ENCODE measurements at regions not wholly inside any gene's neighbourhood (a gene's known extent, or its start where the extent isn't known, plus 50 kb on each side); places are given as distances from the start of the nearest gene placed in this dataset.

DNA sequence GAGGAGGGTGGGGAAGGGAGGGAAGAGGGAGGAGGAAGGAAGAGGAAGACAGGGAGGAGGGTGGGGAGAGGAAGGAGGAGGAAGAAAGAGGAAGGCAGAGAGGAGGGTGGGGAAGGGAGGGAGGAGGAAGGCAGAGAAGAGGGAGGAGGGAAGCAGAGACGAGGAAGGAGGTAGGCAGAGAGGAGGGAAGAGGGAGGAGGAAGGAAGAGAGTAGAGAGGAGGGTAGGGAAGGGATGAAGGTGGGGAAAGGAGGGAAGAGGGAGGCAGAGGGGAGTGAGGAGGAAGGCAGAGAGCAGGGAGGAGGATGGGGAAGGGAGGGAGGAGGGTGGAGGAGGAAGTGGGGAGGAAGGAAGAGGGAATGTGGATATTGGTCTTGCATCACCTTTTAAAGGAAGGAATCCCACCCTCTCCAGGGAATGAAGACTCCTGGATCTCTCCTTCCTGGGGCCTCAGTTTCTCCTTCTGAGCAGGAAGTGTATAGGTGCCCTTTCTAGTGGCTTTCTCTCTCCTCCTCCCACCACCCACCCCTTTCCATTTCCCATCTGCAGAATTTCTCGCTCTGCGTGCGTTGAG, 188.9 kb upstream of the ZNF618 start:
- no peak for DNase-seq (ENCODE audit: low read depth)
- TF ChIP-seq, protein P1, sequence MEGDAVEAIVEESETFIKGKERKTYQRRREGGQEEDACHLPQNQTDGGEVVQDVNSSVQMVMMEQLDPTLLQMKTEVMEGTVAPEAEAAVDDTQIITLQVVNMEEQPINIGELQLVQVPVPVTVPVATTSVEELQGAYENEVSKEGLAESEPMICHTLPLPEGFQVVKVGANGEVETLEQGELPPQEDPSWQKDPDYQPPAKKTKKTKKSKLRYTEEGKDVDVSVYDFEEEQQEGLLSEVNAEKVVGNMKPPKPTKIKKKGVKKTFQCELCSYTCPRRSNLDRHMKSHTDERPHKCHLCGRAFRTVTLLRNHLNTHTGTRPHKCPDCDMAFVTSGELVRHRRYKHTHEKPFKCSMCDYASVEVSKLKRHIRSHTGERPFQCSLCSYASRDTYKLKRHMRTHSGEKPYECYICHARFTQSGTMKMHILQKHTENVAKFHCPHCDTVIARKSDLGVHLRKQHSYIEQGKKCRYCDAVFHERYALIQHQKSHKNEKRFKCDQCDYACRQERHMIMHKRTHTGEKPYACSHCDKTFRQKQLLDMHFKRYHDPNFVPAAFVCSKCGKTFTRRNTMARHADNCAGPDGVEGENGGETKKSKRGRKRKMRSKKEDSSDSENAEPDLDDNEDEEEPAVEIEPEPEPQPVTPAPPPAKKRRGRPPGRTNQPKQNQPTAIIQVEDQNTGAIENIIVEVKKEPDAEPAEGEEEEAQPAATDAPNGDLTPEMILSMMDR (IDR thresholded peaks at IDR 0.05; ENCODE audit: control insufficient read depth, extremely low read depth, insufficient read depth) = no peak
- no peak overlapping the region for H3K4me3 ChIP-seq (ENCODE audit: low read depth, low read length)

DNA sequence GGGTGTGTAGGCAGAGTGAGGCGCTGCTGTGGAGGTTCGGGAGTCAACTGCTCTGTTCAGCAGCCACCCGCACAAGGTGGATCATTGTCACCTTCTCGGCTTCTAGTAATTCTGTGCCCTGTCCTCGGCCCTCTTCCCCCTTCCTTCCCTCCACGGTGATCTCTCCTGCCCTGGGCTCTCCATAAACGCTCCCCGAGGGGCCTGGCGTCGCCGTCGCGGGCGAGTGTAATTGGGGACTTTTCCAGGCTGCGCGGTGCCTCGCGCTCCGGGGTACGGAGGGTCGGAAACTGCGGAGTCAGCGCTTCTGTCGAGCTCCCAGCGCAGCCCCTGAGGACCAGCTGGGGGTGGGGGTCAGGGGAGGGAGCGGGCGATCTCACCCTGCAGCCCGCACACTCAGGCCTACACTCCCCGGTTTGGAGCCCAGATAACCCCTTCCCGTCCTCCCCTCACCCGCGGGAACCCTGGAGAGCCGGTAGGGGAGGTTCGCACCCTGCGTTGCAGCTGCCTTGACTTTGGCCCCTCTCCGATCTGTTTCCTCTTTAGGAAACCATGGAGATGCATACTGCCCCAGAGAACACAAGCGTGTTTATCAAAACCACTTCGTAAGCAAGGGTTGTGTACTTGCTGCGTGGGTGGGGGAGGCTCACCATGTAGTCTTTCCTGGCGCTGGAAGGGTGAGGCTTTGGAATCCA, 188.3 kb upstream of the ZNF618 start:
- no peak overlapping the region for H3K4me3 ChIP-seq (ENCODE audit: low read depth, low read length)
- TF ChIP-seq, protein P1 (IDR thresholded peaks at IDR 0.05; ENCODE audit: control insufficient read depth, extremely low read depth, insufficient read depth) = no peak
- no peak for DNase-seq (ENCODE audit: low read depth)

DNA sequence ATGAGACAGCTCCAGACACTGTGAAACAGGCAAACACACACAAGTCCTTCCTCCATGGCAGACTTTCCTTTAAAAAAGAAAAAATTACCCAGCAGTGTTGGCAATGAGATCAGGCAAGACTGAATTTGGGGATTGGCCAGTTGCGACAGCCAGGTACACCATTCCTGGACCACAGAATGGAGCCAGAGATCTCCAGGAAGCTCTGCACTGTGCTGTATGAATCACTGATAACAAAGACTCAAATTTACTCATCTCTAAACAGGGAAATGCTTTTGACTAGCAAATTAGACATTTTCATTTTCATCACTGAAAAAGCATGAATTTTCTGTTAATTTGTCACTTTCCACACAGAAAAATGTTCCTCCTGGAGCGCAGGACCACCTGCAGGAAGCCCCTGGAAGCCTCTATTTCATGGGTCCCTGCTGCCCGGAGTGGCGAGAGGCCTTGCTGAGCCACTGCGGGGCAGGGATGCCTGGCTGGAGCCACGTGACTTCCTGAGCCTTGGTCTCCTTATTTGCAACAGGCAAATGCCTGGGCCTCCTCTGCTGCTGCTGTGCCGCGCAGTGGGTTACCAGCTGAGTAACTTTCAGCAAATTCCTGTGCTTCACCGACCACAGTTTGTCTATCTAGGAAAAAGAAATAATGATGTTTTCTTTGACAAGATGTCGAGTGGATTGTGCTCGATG, 185.9 kb upstream of the ZNF618 start:
- no peak overlapping the region for H3K4me3 ChIP-seq (ENCODE audit: low read depth, low read length)
- DNase-seq (ENCODE audit: low read depth) = no peak
- TF ChIP-seq, protein P1 (IDR thresholded peaks at IDR 0.05; ENCODE audit: control insufficient read depth, extremely low read depth, insufficient read depth) = no peak

DNA sequence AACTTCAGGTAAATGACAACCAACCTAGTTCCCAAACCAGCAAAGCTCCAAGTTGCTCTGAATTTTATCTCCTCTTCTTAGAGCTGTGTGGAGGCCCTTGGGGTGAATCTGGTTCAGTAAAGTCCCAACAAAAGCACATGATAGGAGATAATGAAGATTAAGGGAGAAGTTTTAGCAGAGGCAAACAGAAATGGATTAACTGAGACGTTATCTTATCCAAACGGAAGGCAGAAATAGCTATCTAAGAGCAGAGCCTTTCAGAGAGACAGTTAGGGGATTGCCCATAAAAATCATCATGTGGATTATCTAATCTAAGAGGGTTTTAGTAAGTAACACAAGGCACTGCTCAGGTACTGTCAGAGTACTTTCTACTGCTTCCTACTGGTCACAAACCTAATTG, 183.9 kb upstream of the ZNF618 start:
- no peak for DNase-seq (ENCODE audit: low read depth)
- TF ChIP-seq, protein P1 (IDR thresholded peaks at IDR 0.05; ENCODE audit: control insufficient read depth, extremely low read depth, insufficient read depth) = no peak
- no peak overlapping the region for H3K4me3 ChIP-seq (ENCODE audit: low read depth, low read length)

DNA sequence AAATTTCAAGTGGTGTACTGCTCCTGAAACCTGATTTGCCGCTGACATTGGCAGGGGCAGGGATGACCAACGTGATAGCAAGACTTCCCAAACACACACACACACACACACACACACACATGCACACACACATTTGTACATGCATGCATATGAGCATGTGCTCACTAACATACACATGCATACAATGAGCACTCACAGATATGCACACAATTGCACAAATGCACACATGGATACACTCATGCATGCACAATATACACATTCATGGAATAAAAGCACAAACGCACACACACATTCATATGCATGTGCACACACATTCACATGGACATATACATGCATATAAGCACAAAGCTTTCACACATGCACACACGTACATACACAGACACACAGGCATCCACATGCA, 181.2 kb upstream of the ZNF618 start:
- no peak for DNase-seq (ENCODE audit: low read depth)
- H3K4me3 ChIP-seq (ENCODE audit: low read depth, low read length) = no peak overlapping the region
- TF ChIP-seq, protein P1 (IDR thresholded peaks at IDR 0.05; ENCODE audit: control insufficient read depth, extremely low read depth, insufficient read depth) = no peak

DNA sequence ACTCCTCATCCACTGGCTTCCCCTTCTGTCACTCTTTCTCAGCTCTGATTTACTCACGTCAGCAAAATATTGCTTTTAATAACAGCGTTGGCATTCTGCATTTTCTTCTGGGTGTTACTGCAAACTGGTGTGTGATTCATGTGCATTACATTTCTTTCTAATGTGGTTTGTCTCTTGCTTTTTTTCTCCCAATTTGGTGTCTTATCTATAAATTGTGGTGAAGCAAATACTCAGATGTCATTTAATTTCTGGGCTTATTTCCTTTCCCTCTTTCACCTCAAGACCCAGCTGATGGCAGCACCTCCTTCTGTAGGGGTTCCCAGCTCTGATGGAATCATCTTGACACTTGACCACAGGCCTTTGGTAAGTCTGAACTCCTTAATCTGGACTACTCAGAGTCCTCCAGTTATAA, 180.7 kb upstream of the ZNF618 start:
- TF ChIP-seq, protein P1 (IDR thresholded peaks at IDR 0.05; ENCODE audit: control insufficient read depth, extremely low read depth, insufficient read depth) = no peak
- no peak overlapping the region for H3K4me3 ChIP-seq (ENCODE audit: low read depth, low read length)
- DNase-seq (ENCODE audit: low read depth) = no peak
